DOHH2 (cell line): ENCODE measurements at regions not wholly inside any gene's neighbourhood (a gene's known extent, or its start where the extent isn't known, plus 50 kb on each side); places are given as distances from the start of the nearest gene placed in this dataset.

Experiments used
- H3F3A ChIP-seq: fragments of 200-600 bp; sonication (generic), shearing (Covaris generic); 2 replicates; pipeline ENCODE4 v1.6.0; 2016; ENCODE audit warnings: antibody characterized with exemption, mild to moderate bottlenecking; ENCODE audit not compliant: control insufficient read depth, insufficient read depth
- H3K27ac ChIP-seq: fragments of 200-600 bp; sonication (generic); 2 replicates; pipeline ENCODE4 v1.5.1; 2014; ENCODE audit warnings: low read depth, mild to moderate bottlenecking, low read length, moderate library complexity
- H3K27me3 ChIP-seq: fragments of 200-600 bp; sonication (generic); 2 replicates; pipeline ENCODE4 v1.6.1; 2014; ENCODE audit warnings: mild to moderate bottlenecking, low read length, mixed read lengths; ENCODE audit not compliant: control insufficient read depth
- H3K36me3 ChIP-seq: fragments of 200-600 bp; sonication (generic); 2 replicates; pipeline ENCODE4 v1.6.1; 2014; ENCODE audit warnings: mild to moderate bottlenecking, low read length, moderate library complexity, mixed read lengths; ENCODE audit not compliant: control insufficient read depth
- H3K4me1 ChIP-seq: fragments of 200-600 bp; sonication (generic); 2 replicates; pipeline ENCODE4 v1.6.1; 2014; ENCODE audit warnings: mild to moderate bottlenecking, low read length, mixed read lengths; ENCODE audit not compliant: control insufficient read depth
- H3K4me2 ChIP-seq: fragments of 200-600 bp; sonication (generic); 2 replicates; pipeline ENCODE4 v1.6.0; 2014; ENCODE audit warnings: mild to moderate bottlenecking, low read length, moderate library complexity
- H3K4me3 ChIP-seq: fragments of 200-600 bp; sonication (generic); 2 replicates; pipeline ENCODE4 v1.5.1; 2014; ENCODE audit warnings: mild to moderate bottlenecking, low read length, mixed read lengths
- H3K79me2 ChIP-seq: fragments of 200-600 bp; sonication (generic); 2 replicates; pipeline ENCODE4 v1.6.1; 2014; ENCODE audit warnings: mild to moderate bottlenecking, low read length, mixed read lengths; ENCODE audit not compliant: control insufficient read depth
- H3K9me2 ChIP-seq: fragments of 200-600 bp; sonication (generic); replicated peaks from 2 replicates; pipeline ENCODE4 v1.6.1; 2014; ENCODE audit warnings: mild to moderate bottlenecking, low read length, mixed read lengths; ENCODE audit not compliant: control insufficient read depth
- H3K9me3 ChIP-seq: fragments of 200-600 bp; sonication (generic); 2 replicates; pipeline ENCODE4 v1.6.1; 2014; ENCODE audit warnings: antibody characterized with exemption, low read length, mixed read lengths; ENCODE audit not compliant: control insufficient read depth, insufficient read depth
- H4K20me1 ChIP-seq: fragments of 200-600 bp; sonication (generic); 2 replicates; pipeline ENCODE4 v1.6.0; 2014; ENCODE audit warnings: low read depth, mild to moderate bottlenecking, antibody characterized with exemption, low read length, moderate library complexity; ENCODE audit not compliant: control insufficient read depth, insufficient read depth
- EZH2phosphoT487 ChIP-seq: fragments of 200-600 bp; sonication (generic); IDR thresholded peaks from 2 replicates; pipeline ENCODE4 v1.6.1; 2017; ENCODE audit warnings: borderline replicate concordance, mild to moderate bottlenecking, antibody characterized with exemption, low read length, moderate library complexity, mixed read lengths
- TF ChIP-seq, protein P1 (sequence below): fragments of 200-600 bp; sonication (generic); IDR thresholded peaks from one replicate; pipeline ENCODE4 v1.5.1; 2014; ENCODE audit warnings: antibody characterized with exemption, mild to moderate bottlenecking, low read depth, low read length; ENCODE audit not compliant: poor library complexity, severe bottlenecking

DNA sequence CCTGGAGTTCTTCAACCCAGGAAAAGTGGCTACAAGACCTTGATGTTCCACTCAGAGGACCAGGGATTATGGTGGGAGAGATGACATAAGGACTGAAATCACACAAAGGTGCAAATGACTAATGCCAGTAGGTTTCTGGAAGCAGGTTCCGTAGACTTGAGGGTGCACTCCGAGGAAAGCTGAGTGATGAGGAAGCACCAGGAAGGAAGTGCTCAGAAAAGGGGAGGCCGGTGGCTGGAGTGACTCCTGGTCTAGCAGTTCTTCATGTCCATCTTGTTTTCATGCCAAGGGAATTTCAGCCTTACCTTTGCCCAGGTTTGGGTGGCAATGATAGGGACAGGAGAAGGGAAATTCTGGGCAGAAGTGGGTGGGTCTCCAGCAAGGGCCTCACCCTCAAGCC lies 74.5 kb downstream of the TMEM17 start:
- H3K9me2 ChIP-seq = no peaks in the 10 kb centered on the region
- peaks cover 19% of the 10 kb centered on the region for H3K4me1 ChIP-seq
- no peaks in the 10 kb centered on the region for H3K36me3 ChIP-seq
- H3K27me3 ChIP-seq = no peaks in the 10 kb centered on the region
- H3K4me3 ChIP-seq = no peak overlapping the region
- no peaks in the 10 kb centered on the region for H3F3A ChIP-seq
- H3K4me2 ChIP-seq = no peak overlapping the region
- H4K20me1 ChIP-seq = no peaks in the 10 kb centered on the region
- H3K79me2 ChIP-seq = no peaks in the 10 kb centered on the region
- TF ChIP-seq, protein P1, sequence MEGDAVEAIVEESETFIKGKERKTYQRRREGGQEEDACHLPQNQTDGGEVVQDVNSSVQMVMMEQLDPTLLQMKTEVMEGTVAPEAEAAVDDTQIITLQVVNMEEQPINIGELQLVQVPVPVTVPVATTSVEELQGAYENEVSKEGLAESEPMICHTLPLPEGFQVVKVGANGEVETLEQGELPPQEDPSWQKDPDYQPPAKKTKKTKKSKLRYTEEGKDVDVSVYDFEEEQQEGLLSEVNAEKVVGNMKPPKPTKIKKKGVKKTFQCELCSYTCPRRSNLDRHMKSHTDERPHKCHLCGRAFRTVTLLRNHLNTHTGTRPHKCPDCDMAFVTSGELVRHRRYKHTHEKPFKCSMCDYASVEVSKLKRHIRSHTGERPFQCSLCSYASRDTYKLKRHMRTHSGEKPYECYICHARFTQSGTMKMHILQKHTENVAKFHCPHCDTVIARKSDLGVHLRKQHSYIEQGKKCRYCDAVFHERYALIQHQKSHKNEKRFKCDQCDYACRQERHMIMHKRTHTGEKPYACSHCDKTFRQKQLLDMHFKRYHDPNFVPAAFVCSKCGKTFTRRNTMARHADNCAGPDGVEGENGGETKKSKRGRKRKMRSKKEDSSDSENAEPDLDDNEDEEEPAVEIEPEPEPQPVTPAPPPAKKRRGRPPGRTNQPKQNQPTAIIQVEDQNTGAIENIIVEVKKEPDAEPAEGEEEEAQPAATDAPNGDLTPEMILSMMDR = no peak
- TF ChIP-seq EZH2phosphoT487 = no peak
- H3K9me3 ChIP-seq = no peaks in the 10 kb centered on the region
- H3K27ac ChIP-seq = no peak overlapping the region

- Histone ChIP-seq H3K27me3 (no peaks in the 10 kb centered on the region), H3K4me2 (no peak overlapping the region), H3K79me2 (no peaks in the 10 kb centered on the region), H4K20me1 (no peaks in the 10 kb centered on the region), H3K4me1 (peaks cover 5% of the 10 kb centered on the region), H3K27ac (no peak overlapping the region), H3K36me3 (no peaks in the 10 kb centered on the region), H3K9me3 (no peaks in the 10 kb centered on the region), H3K4me3 (no peak overlapping the region), H3F3A (no peaks in the 10 kb centered on the region), H3K9me2 (no peaks in the 10 kb centered on the region)
- TF ChIP-seq, protein P1 = no peak
- no peak for TF ChIP-seq EZH2phosphoT487
Observed at GRCh38 chr2:62430146-62430545, 75.8 kb downstream of the TMEM17 start.

GRCh38 chr2:62427146-62427545 lies 78.8 kb downstream of the TMEM17 start:
- TF ChIP-seq, protein P1 = no peak
- no peak for TF ChIP-seq EZH2phosphoT487
- no peaks in the 10 kb centered on the region for H3K9me2 ChIP-seq
- no peak overlapping the region for H3K4me3 ChIP-seq
- H3K9me3 ChIP-seq = no peaks in the 10 kb centered on the region
- no peak overlapping the region for H3K27ac ChIP-seq
- no peaks in the 10 kb centered on the region for H4K20me1 ChIP-seq
- H3K36me3 ChIP-seq = no peaks in the 10 kb centered on the region
- H3K4me1 ChIP-seq = no peaks in the 10 kb centered on the region
- H3K79me2 ChIP-seq = no peaks in the 10 kb centered on the region
- H3F3A ChIP-seq = no peaks in the 10 kb centered on the region
- H3K4me2 ChIP-seq = no peak overlapping the region
- no peaks in the 10 kb centered on the region for H3K27me3 ChIP-seq
